SIG-M5 (cell line): ENCODE measurements at regions not wholly inside any gene's neighbourhood (a gene's known extent, or its start where the extent isn't known, plus 50 kb on each side); places are given as distances from the start of the nearest gene placed in this dataset.
"Not testable (repeated sequence)": the region's sequence is repeated elsewhere in the genome, so short reads cannot be mapped to it uniquely, and the experiment has no call there.

Experiments
- DNase-seq: peaks from one replicate; lab custom pipeline; 2025; lab: John Stamatoyannopoulos, UW

DNA sequence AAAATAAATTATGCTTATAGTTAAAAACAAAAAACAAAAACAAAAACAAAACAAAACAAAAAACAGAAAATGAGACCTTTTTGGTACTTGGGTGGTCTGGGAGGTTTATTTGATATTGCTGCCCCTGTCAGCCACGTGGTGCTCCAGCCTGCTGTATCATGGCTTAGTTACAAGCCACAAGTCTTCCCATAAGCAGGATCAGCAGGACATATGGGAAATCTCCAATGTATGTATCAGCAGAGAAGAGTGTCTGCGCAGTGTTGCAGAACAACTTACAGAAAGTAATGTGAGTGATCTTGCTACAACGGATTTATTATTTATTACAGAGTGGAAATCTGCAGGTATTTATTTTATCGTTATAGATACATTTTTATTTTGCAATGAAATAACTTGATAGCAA is 423.0 kb upstream of the TMPRSS15 start:
- DNase-seq, result no peak

DNA sequence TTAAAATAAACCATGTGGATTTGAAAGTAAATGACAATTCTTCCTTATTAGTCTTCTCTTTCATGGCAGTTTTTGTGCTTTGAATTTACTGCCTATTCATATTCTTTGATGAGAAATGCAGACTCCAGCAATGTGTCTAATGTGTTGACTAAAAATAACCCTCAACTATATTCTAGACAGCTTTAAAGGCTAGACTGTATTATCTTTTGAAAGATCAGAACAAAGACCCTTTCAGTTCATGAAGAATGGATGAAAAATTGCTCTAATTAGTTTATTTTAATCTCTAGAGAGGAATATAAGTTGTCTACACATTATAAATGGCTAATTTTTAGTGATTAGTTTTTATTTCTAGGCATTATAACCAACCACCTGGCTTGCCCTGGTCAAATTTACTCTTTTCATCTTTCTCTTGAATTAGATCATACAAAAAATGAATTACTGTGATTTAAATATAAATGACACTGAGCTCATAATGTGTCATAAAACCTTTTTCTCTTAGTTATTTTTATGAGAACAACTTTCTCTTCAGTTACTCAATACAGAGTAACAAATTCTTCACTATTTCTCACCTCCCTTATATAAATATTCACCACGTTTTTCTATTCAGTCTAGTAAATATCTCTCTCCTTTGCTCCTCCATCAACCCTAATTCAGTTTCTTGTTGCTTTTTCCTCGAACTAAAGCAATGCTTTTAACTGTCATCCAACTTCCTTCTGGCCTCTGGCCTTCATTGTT is 428.5 kb upstream of the TMPRSS15 start:
- no peak for DNase-seq

DNA sequence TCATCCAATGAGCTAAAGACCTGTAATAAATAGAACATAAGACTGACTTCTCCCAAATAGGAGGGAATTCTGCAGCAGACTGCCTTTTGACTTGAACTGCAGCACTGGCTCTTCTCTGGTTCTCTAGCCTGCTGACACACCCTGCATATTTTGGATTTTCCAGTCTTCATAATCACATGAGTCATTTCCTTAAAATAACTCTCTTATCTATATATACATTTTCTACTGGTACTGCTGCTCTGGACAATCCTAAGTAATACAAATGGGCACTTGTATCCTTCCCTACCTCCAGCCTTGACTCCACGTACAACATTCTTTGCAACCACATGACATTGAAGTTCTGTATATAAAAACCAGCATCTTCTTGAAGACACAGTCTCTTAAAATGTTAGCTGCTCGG is 429.4 kb upstream of the TMPRSS15 start:
- DNase-seq, result no peak

DNA sequence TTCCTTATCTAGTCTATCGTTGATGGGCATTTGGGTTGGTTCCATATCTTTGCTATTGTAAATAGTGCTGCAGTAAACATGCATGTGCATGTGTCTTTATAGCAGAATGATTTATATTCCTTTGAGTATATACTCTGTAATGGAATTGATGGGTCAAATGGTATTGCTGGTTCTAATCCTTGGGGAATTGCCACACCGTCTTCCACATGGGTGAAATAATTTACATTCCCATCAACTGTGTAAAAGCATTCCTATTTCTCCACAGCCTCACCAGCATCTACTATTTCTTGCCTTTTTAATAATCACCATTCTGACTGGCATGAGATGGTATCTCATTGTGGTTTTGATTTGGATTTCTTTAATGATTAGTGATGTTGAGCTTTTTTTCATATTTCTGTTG is 430.5 kb upstream of the TMPRSS15 start:
- not testable (repeated sequence) for DNase-seq

DNA sequence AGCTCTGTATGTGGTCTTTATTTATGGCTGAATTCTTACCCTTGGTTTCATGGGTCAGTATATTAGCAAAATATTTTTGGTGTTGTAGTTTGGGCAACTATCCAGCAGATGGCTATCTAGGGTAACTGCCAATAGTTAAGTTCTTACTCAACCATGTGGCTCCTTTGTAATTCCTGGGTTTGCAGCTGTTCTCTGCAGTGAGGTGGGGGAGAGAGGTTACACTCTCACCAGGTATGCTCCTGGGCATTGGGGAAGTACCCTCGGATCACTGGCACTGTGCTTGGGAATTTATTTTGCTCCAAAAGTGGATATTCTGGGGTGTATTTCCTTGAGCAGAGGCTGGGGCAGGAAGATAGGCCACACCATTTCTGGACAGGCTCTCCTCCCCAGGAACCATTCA is 436.7 kb upstream of the TMPRSS15 start:
- no peak for DNase-seq

DNA sequence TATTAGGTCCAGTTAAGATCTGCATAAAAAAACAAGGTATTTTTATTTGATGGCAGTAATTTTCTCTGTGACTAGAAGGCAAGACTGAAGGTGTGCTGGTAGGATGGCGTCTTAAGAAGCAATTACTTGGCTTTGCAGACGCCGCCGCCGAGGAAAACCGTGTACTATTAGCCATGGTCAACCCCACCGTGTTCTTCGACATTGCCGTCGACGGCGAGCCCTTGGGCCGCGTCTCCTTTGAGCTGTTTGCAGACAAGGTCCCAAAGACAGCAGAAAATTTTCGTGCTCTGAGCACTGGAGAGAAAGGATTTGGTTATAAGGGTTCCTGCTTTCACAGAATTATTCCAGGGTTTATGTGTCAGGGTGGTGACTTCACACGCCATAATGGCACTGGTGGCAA is 454.0 kb upstream of the TMPRSS15 start:
- DNase-seq, result not testable (repeated sequence)

DNA sequence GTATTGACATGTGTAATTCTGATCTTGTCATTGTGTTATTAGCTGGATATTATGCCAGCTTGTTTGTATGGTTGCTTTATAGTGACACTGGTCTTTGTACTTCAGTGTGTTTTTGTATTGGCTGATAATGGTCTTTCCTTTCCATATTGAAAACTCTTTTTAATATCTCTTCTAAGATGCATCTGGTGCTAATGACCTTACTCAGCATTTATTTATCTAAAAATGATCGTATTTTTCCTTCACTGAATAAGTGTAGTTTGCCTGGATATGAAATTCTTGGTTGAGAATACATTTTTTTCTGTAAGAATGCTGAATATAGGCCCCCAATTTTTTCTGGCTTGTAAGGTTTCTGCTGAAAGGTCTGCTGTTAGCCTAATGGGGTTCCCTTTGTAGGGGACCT is 465.5 kb upstream of the TMPRSS15 start:
- DNase-seq, result no peak

DNA sequence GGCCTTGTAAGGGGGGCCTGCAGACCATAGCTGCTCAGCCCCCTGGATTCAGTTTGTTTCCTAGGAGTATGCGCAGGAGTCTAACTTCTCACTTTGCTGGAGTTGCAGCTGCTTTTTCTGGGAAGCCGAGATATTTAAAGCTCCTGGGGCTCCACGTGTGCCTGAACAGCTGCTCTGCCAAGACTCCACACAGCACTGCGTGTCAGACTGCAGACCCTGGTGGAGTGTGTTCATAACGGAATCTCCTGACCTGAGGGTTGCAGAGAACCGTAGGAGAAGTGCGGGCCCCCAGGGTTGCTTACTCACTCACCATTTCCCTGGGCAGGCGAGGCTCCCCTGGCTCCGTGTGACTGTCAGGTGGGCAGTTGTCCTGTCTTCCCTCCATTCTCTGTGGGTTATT is 474.3 kb upstream of the TMPRSS15 start:
- no peak for DNase-seq

DNA sequence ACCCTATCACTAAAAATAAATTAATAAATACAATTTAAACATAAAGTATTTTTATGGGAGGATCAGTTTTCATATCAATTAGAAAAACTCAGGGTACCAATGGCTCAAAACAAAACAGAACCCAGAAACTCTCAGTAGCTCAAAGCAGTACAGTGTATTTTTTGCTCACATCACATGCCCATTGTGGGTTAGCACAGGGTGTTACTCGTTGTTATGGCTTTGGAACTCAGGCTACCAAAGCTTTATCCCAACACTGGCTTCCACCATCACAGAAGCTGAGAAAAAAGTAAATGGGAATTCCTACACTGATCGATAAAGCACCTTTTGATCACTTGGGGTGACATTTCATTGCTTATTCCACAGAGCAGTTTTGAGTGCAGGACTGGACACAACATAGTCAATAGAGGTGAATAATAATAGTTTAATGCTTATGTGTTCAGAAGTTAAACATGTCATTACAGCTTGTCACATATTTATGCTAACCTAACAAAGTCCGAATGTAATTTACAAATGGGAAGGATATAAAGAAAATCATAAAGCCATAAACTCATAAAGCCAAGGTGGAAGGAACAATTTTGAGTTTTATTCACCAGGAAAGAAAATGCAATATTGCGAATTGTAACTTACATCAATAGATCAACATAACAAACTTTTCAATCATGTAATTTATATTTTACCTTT is 484.5 kb upstream of the TMPRSS15 start:
- no peak for DNase-seq

DNA sequence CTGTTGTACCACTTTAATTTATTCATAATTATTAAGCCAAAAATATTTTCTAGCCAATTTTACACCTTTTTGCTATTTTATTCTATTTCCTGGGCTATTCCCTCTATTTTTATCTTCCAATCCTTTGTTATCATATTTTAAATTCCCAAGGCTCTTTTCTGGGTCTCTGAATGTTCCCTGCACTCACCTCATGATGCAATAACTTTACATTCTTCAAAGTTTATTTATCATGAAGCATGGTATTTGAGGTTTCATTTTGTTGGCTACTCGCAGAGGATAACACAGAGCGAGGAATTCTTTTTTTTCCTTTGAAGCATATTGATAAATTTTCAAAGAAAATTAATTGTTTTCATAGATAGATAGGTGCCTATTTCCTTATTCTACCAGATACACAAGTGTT is 489.8 kb upstream of the TMPRSS15 start:
- DNase-seq, result no peak

DNA sequence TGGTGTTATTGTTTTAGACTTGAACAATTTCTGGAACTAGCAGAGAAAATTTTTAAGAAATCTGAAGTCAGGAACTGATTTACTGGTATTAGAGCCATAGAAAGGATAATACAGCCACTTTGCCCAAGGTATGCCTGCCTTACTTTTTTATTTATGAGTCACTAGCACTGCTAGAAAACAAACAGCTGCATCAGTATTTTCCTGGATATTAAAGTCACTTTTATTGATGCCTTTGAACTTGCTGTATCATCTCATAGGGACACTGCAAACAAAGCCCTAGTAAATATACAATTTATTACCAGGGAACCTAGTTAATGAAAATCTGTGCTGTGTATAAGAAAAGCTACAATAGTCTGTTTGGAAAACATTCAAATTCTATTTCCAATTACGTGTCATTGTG is 490.8 kb upstream of the TMPRSS15 start:
- DNase-seq, result no peak

DNA sequence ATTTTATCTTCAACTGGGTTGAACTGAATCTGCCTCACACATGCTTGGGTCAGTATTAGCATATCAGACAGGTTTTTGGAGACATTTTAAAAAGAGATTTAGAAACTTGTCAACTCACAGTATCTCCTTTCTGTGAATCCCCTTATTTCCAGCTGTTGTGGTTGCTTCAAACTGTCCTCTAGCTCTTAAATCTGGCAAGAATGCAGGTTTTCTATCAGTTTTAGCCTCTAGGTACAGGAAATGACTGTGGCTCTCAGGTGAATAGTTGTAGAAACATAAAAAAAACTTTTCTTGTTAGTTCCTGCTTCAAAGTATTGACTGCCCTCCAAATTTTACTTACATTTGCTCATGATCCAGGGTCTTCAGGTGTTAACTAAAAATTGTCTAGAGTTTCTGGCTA is 495.7 kb upstream of the TMPRSS15 start:
- no peak for DNase-seq

DNA sequence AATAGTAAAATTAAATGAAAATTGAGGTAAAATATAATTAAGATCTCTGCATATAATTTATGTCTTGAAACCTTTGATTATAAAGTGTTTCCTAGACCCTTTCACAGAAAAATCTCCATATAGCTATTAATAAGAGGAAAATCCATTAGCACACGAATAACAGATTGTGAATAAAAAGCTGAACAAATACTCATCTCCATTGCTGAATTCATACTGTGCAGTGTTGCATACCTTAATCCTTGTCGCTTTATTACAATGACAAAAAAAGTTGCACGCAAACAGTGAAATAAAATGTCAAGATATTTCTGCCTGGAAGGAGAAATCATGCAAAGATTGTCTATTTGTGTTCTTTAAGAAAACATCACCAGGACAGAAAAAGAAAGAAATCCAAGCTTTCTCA is 499.1 kb upstream of the TMPRSS15 start:
- no peak for DNase-seq

DNA sequence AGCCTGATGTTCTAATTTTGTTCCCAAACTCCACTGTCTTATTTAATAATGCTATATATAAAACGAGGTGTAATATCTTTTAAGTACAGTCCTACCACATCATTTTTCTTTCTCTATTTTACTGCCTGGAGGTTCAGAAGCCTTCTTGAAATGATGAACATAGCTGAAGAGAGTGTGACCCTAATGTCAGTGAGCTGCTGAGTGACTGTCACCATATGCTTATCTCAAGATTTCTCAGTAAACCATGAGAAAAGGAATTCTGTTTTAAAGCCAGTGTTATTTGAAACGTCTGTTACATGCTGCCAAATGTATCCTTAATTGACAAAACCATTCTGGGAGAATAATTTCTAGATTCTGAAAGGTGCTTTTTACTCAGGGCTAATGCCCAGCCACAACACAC is 503.5 kb upstream of the TMPRSS15 start:
- DNase-seq, result no peak

DNA sequence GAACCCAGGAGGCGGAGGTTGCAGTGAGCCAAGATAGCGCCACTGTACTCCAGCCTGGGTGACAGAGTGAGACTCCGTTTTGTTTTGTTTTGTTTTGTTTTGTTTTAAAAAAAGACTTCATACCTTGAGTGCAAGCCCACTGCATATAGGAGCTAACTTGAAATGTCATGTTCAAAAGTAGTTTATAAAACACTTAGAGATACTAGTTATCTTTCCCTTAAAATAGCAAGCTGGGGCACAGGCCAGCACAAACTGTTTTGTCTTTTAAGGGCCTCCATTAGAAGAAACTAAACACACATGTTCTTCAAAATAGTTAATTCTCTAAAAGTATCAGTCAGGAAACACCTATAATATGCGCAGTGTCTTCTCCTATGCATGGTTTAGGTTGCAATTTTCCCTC is 505.1 kb upstream of the TMPRSS15 start:
- no peak for DNase-seq

DNA sequence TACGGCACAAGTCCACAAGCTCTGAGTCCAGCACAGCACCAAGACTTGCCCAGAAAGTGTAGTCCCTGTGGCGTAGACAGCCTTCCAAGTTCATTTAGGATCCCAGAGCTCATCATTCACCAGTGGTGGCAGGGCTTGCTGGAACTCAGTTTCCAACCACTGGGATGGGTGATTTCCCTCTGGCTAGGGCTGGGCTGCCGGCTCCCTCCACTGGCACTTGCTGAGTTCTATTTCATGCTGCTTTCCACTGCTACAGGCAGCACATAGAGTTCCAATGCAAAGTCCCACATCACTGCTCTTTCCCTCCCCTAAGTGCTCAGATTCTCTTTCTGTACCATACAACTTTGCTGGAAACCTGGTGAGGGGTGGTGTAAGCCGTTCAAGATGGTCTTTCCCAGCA is 510.3 kb upstream of the TMPRSS15 start:
- no peak for DNase-seq

DNA sequence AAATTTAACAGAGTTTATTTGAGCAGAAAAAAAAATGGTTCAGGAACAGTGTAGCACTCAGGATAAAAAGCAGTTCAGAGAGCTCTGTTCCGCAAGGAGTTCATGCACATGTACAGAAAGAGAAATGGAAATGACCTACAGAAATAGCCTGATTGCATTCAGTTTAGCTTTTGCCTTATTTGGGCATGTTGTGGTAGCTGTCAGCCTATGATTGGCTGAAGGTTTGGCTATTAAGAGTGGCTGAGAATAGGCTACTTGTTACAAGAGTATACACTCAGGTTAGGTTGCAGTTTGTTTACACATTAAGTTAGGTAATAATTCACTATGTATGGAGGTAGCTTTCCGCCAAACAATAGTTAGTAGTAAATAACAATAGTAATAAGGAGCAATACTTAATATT is 511.0 kb upstream of the TMPRSS15 start:
- no peak for DNase-seq

DNA sequence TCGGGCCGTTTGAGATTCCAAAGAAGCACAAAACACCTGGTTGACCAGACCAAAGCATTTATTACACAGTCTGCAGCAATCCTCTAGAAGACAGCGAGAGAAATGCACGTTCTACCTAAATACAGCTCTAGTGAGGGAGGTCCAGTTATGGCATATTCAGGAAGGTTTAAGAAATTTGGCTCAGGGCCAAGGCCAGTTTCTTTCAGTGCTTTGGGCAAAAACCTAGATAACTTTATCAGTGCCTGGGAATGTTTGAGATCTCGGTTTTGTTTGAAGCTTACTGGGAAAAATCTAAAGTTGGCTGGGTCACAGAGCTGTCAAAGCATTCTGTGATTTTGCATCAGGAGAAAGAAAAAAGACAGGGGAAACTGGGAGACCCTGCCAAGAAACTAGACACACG is 514.0 kb upstream of the TMPRSS15 start:
- no peak for DNase-seq

DNA sequence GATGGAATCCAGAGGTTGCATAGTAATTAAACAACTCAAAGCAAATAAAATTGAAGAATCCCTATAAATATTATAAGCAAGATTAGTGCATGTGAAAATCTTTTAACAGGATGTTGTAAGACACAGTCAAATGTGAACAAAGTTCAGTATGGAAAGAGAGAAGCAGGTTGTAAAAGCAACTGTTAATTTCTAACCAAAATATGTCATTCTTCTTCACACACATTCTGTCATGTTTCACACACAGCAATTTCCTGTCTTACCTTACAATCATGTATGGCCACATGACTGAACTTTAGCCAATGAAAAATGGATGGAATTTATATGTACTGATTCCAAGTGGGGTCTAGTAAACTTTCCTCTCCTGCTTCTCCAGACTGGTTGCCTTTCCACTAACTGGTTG is 527.7 kb upstream of the TMPRSS15 start:
- DNase-seq, result no peak

DNA sequence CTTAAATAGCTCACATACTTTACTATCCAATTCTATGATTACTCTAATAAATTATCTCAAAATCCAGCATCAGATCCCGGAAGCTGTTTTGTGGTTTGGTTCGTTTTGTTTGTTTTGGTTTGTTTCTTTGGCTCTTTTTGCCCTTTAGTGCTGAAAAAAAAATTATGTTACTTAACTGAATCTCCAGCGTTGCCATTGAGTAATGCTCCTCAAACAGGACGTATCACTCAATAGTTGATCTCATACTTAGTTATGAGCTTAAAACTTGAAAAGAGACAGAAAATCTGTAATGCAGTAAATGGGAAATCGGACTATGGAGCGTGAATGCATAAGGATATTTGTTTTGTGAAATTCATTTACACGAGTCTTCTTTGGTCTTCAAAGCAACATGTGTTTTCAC is 533.8 kb upstream of the TMPRSS15 start:
- no peak for DNase-seq

DNA sequence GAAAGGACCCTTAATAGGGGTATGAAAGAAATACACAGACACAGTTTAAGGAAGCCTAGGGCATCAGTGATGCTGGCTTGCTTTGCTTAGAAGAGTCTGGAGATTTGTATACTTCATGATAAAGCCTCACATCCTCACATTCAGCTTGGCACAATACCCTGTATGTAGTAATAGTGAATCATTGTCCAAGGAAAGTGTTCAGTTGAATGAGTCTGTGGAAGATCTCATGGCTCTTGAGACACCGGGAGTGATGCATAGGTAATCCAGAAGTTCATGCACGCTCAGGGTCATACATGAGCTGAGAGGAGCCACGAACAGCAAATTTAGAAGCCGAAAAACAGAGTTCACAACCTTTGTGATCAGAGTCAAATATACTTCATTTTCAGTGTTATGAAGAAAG is 537.2 kb upstream of the TMPRSS15 start:
- no peak for DNase-seq

DNA sequence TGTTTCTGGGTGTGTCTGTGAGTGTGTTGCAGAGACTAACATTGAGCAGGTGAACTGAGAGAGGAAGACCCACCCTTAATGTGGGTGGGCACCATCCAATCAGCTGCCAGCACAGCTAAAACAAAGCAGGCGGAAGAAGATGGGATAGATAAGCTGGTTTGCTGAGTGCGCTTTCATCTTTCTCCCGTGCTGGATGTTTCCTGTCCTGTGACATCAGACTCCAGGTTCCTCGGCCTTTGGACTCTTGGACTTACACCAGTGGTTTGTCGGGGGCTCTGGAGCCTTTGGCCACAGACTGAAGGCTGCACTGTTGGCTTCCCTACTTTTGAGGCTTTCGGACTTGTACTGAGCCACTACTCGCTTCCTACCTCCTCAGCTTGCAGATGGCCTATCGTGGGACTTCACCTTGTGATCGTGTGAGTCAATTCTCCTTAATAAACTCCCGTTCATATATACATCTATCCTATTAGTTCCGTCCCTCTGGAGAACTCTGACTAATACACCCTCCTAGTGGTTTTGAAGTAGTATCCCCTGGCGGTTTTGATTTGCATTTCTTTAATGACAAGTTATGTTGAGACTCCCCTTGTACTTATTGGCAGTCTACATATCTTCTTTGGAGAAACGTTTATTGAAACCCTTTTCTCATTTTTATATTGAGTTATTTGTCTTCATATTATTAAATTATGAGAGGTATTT is 546.6 kb upstream of the TMPRSS15 start:
- no peak for DNase-seq

DNA sequence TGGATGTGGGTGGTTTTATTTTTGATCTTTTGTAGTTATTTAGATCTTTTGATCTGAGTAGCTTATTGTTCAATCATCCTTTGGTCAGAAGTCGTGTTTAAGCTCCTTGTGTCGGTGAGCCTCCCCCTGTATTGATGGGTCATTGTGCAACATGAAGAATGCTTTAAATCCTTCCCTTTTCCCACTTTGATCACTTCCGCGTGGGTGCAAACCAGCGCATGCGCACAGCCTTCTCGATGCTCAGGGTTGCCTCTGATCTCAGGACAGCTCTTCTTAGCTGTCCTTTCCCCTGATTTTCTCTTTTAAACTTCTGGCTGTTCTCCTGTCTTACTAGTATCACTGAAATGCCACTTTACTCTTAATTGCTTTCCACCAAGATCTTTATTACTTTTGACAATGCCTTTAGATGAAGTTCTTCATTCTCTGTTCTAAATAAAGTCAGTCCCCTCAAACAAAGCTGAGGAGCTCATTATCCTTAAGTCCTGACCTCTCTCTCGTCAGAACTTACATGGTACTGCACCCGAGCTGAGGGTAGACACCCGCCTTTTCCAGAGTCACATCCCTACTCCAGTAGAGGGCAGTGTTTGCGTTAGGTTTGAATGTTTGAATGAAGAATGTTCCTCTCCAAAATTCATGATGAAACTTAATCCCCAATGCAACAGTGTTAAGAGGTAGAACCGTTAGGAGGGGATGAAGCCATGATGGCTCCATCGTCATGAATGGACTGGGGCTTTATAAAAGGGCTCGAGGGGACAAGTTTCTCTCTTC is 547.9 kb upstream of the TMPRSS15 start:
- DNase-seq, result no peak
